Fibroblast of peridontal ligament (primary cell): ENCODE measurements at regions not wholly inside any gene's neighbourhood (a gene's known extent, or its start where the extent isn't known, plus 50 kb on each side); places are given as distances from the start of the nearest gene placed in this dataset.
A peak's percentile ranks its signal among the peaks of the same experiment; 100 is the strongest.

Experiments used
- DNase-seq: peaks from one replicate; pipeline ENCODE4 v3.0.0-alpha.2; 2010; ENCODE audit errors: extremely low read depth

- DNase-seq, result no peak
Observed at GRCh38 chr13:79782541-79783205, 301.7 kb downstream of the NDFIP2 start.

DNA sequence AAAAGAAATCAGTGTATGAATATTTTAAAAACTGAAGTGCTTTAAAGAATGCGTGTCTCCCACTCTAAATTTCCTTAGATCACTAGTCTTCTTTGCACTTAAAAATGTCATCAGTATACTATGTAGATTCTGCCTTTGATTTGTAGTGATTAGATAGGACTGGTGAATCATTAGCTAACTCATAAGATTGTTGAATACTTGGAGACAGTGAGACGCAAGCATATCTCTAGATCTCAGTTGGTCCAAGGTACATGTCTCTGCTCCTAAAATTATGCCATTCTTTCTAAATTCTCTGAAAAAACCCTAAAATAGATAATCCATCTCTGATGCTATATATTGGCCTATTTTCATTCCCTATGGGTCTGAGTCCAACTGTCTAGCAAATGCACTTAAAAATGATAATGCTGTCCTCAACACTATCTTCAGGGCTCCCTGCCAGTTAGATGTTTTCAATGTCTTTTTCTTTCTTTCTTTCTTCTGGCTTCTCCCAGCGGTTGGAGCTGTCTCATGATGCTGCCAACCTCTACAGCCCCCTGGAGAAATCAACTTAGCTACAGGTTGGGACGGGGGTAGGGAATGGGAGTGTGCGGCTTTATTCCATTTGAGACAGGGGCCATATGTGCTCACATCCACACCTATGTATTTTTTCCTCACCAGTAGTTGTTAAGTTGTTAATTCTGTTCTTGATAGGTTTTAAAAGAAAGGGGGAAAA lies 301.0 kb downstream of the NDFIP2 start:
- DNase-seq, result no peak

DNA sequence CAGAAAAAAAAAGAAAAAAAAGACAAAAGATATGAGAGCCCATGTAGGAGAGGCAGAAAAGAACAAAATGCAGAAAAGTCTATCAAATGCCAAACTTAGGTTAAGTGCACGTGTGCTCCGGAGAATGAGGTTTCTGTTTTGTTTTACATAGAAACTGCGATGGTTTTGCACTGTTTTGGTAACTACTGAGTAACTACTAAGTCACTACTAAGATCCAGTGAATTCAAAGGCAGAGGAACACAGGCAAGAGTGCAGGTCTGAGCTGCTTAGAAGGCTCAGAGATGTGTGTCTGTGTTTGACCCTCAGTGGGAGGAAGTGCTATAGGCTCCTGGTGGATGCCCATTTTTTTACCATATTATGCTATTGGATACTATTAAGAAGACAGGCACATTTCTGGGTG lies 299.3 kb downstream of the NDFIP2 start:
- peak; percentile 49 for DNase-seq

DNA sequence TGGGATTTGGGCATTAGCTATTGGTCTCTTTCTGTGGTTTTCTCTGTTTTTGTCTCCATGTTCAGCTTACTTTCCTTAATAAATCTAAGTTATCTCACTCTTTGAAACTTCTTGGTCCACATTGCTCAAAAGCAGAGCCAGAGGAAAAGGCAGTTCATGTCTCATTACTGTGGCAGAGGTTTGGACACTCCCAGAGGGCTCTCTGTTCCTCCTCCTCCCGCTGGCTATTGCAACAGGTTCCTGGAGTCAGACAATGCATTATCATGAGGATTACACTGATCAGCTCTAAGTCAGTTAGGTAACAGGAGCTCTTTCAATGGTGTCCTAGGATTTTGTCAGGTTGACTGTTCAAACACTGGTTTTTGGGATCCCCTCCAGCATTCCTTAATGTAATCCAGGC lies 298.8 kb downstream of the NDFIP2 start:
- DNase-seq, result peak; percentile 68

- no peak for DNase-seq
Observed at GRCh38 chr13:79778741-79779460, 297.9 kb downstream of the NDFIP2 start.

GRCh38 chr13:79777504-79777903 lies 296.5 kb downstream of the NDFIP2 start:
- DNase-seq, result no peak

- DNase-seq, result peak; percentile 71
Observed at GRCh38 chr13:79776531-79777295, 295.8 kb downstream of the NDFIP2 start.

- DNase-seq, result peak; percentile 88
Observed at GRCh38 chr13:79775830-79776229, 294.9 kb downstream of the NDFIP2 start.

GRCh38 chr13:79772811-79773210 lies 291.9 kb downstream of the NDFIP2 start:
- peak; percentile 58 for DNase-seq

DNA sequence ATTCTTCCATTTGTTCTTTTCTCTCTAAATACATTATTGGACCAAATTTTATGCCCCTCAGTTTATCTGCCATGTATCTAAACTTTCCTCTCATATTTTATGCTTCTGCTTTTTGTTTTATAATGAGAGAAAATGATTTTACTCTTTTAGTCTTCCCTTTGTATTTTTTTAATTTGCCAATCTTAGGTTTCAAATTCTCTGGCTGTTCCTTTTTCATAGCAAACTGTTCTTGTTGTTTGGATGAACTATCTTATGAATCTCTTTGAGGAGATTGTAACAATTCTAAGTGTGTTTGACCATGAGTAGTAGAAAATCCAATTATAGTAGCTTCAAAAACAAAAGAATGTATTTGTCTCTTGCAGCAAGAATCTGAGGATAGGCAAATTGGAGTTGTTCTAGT lies 290.5 kb downstream of the NDFIP2 start:
- no peak for DNase-seq

DNA sequence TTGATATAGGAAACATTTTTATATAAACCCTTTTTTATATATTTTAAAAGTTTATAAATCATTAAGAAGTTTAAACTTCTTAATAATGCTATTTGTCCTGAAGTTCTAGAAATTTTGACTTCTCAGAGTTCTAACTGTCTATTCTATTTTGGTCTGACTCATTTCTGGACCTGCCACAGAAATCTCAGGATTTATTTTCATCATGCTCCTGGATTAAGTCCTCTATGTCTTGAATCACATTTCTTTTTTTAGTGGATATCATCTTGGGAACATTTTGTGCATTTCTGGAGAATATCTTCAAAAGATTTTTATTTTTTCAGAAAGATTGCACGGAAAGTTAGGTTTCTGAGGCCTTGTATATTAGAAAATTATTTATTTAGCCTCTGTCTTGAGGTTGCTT lies 289.1 kb downstream of the NDFIP2 start:
- no peak for DNase-seq

GRCh38 chr13:79767126-79767525 lies 286.2 kb downstream of the NDFIP2 start:
- DNase-seq, result no peak

DNA sequence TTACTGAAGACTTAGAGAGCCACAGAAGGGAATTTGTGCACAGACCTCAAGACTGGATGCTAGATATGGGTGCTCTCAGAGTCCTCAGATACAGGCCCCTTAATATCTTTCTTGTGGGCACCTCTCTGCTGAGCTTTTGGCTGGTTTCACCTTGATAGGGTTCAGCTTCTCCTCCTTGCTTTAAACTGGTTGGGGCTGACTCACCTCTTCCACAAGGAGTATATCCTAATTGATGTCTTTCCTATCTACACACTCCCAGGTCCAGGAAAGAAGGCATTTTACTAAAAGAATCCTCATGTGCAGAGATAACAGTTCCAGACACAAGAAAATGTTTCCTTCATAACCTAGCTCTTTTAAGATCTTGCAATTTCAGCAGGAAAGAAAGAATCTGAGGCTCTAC lies 284.4 kb downstream of the NDFIP2 start:
- no peak for DNase-seq

DNA sequence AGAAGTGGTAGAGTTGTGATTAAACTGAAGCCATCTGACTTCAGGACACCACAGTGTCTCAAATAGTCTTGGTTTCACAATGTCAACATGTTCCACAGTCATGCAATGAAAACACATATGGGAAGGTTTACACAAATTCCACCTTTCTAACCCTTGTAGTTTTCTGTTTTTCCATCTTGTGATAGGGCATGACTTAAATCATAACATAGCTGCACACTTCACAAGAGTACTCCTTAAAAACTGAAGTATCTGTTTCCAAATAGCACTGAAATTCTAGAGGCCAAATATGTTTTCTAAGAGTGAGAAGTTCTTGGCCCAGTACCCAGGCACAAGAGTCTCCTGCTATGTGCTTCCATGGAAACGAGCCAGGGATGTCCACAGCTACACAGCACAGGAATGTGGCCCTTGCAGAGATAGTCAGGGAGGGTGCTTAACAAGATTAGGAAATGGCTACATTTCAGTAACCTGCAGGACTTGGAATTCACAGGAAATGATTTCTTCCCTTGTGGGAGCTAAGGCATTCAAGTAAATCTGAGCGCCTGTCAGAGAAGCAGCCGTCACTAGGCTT lies 269.1 kb downstream of the NDFIP2 start:
- peak; percentile 85 for DNase-seq

GRCh38 chr13:79749566-79749965 lies 268.6 kb downstream of the NDFIP2 start:
- DNase-seq, result no peak

DNA sequence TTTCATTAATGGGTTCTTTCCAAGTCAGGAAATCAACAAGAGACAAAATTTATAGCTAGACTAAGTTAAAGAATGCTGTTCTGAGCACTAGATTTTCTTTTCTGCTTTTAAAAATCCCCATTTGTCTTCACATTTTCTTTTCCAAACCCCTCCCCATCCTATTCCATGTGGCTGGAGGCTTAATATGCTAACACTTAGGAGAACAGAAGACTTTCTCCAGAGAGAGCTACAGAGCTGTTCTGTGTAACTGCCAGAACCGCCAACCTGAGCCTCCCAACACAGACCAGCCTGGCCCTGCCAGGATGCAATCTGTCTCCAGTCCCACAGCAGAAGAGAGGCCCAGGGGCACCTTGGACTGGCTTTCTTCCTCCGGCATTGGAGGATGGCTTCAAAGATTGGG lies 264.1 kb downstream of the NDFIP2 start:
- DNase-seq, result no peak

- no peak for DNase-seq
Observed at GRCh38 chr13:79742923-79743322, 262.0 kb downstream of the NDFIP2 start.

GRCh38 chr13:79740991-79741390 lies 260.0 kb downstream of the NDFIP2 start:
- peak; percentile 77 for DNase-seq

DNA sequence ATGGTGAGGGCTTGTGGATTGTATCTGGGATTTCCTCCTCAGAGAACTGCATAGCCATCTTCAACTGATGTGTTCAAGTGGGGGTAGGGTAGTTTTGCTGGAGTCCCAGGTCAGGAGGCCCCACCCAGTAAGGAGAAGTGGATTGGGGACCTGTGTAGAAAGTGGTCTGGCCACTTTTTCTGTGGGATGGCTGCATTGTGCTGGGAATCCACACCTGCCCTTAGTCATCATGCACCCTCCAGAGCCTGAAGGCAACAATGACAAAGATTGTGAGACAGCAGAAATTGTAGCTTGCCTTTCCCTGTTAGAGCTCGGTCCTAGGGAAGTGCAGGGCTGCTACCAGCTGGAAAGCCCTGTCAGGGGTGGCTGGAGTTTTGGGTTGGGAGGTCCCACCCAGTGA lies 255.4 kb downstream of the NDFIP2 start:
- no peak for DNase-seq

DNA sequence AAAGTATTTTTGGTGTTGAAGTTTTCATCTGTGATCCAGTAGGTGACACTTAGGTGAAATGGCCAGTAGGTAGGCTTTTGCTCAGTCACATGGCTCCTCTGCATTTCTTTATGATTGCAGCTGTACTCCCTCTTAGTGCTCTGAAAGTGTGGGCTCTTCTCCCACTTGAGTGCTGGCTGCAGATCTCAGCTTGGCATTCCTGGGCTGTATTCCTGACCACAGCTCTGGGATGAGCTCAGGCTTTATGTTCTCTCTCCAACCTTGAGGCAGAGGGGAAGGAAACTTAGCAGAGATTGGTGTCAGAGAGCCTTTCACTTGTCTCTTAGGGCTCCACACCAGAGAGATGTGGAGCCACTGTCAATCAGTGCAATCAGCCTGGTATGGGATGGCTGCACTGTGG lies 254.3 kb downstream of the NDFIP2 start:
- DNase-seq, result peak; percentile 69

DNA sequence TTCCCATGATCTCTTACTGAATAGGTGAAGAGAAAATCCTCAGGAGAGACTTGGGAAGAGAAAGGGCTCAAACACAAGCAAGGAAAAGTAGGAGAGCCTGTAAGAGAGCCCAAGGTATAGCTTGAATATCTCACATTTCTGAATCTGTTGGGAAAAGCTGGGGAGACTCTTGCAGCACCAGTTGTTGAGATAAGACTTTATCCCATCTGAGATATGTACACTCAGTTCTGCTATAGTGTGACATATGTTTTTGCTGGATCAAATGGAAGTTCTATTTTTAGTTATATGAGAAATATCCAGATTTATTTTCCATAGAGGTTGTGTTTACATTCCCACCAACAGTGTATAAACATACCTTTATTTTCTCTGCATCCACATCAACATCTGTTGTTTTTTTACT lies 246.1 kb downstream of the NDFIP2 start:
- no peak for DNase-seq

GRCh38 chr13:79725841-79726240 lies 244.9 kb downstream of the NDFIP2 start:
- DNase-seq, result peak; percentile 43
